ENCODE measurements at regions not wholly inside any gene's neighbourhood (a gene's known extent, or its start where the extent isn't known, plus 50 kb on each side); places are given as distances from the start of the nearest gene placed in this dataset.
A peak's percentile ranks its signal among the peaks of the same experiment; 100 is the strongest.

GRCh38 chrX:42443267-42443666 lies 334.7 kb downstream of the PPP1R2C start:
- DNase-seq (ENCODE audit: low read depth in 1 of 2, low spot score in 1 of 2) = no peak
- no peak for TF ChIP-seq JUND (IDR thresholded peaks at IDR 0.05; ENCODE audit: low read depth)
- in situ Hi-C loops (cut with HindIII; ENCODE audit: low pct_unique_long_range_greater_than_20kb, low sequenced_read_pairs) = no loop called here

- no peak for TF ChIP-seq JUND (IDR thresholded peaks at IDR 0.05; ENCODE audit: low read depth)
- no peak for DNase-seq (ENCODE audit: low read depth in 1 of 2, low spot score in 1 of 2)
- in situ Hi-C loops (cut with HindIII; ENCODE audit: low pct_unique_long_range_greater_than_20kb, low sequenced_read_pairs) = no loop called here
These were observed 335.2 kb downstream of the PPP1R2C start for GRCh38 chrX:42442745-42443144.

DNA sequence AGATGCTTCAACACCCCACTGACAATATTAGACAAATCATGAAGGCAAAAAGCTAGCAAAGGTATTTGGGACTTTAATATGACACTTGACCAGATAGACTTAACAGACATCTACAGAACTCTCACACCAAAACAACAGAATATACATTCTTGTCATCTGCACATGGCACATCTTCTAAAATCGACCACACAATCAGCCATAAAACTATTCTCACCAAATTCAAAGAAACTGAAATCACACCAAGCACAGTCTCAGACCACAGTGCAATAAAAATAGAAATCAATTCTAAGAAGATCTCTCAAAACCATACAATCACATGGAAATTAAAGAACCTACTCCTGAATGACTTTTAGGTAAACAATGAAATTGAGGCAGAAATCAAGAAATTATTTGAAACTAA lies 340.8 kb downstream of the PPP1R2C start:
- in situ Hi-C loops (cut with HindIII; ENCODE audit: low pct_unique_long_range_greater_than_20kb, low sequenced_read_pairs) = no loop called here

DNA sequence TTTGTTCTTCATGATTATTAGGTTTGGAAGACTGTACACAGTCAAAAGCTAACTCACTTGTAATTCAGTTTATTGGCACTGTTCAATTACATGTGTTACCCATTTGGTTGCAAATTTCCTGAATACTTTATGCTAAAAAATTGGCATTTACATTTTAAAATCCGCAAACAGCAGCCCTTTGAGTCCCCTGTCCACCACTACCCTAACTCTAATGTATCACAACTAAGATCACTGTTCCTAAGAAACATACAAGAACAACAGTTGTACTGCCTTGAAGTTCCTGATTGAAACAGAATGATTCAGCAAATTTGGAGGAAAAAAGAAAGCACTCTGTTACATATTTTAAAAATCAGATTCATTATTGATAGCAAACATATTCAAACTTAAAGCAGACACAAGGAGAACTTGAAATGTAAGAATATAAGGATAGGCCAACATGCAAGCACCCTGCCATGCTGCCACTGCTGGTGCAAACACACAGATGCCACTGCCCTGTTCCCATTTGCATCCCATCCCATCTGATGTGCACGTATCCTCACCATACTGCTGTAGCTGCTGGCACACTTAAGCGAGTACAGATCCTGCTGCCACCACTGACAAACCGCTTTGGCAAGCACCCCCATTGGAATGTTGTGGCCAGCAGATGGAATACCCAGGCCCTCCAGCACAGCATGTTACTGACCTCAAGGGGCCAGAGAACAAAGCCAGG lies 343.4 kb downstream of the PPP1R2C start:
- in situ Hi-C loops (cut with HindIII; ENCODE audit: low pct_unique_long_range_greater_than_20kb, low sequenced_read_pairs) = no loop called here
- no peak for TF ChIP-seq JUND (IDR thresholded peaks at IDR 0.05; ENCODE audit: low read depth)
- no peak for DNase-seq (ENCODE audit: low read depth in 1 of 2, low spot score in 1 of 2)

More for the DNA sequence above, 340.8 kb downstream of the PPP1R2C start:
- no peak for TF ChIP-seq JUND (IDR thresholded peaks at IDR 0.05; ENCODE audit: low read depth)
- DNase-seq (ENCODE audit: low read depth in 1 of 2, low spot score in 1 of 2) = no peak

DNA sequence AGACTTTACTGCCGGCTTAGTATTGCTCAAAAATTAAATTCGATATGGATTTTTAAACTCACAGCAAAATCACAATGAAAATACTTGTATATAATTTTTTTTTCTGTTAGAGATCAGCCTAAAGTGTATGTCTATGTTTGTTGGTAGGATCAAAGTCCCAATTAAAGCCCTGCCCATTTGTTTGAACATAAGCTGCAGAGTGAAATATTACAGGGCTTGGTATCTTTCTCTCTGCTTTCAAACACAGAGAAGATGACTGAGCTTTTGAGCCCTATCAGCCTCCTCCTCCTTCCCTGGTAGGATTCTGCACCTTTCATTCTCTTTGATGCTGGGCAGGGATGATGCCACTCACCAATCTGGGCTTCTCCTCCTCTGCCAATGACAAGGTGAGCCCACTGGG lies 345.4 kb downstream of the PPP1R2C start:
- no peak for DNase-seq (ENCODE audit: low read depth in 1 of 2, low spot score in 1 of 2)
- TF ChIP-seq JUND (IDR thresholded peaks at IDR 0.05; ENCODE audit: low read depth) = no peak
- in situ Hi-C loops (cut with HindIII; ENCODE audit: low pct_unique_long_range_greater_than_20kb, low sequenced_read_pairs) = no loop called here

- no peak for TF ChIP-seq JUND (IDR thresholded peaks at IDR 0.05; ENCODE audit: low read depth)
- DNase-seq (ENCODE audit: low read depth in 1 of 2, low spot score in 1 of 2) = peak in 1 of 2 experiments; percentile 34
- in situ Hi-C loops (cut with HindIII; ENCODE audit: low pct_unique_long_range_greater_than_20kb, low sequenced_read_pairs) = no loop called here
These were observed 355.0 kb downstream of the PPP1R2C start for GRCh38 chrX:42422961-42423360.

- in situ Hi-C loops (cut with HindIII; ENCODE audit: low pct_unique_long_range_greater_than_20kb, low sequenced_read_pairs) = no loop called here
- no peak for TF ChIP-seq JUND (IDR thresholded peaks at IDR 0.05; ENCODE audit: low read depth)
- no peak for DNase-seq (ENCODE audit: low read depth in 1 of 2, low spot score in 1 of 2)
These were observed 357.5 kb downstream of the PPP1R2C start for GRCh38 chrX:42420426-42420825.

- in situ Hi-C loops (cut with HindIII; ENCODE audit: low pct_unique_long_range_greater_than_20kb, low sequenced_read_pairs) = no loop called here
- TF ChIP-seq JUND (IDR thresholded peaks at IDR 0.05; ENCODE audit: low read depth) = no peak
- DNase-seq (ENCODE audit: low read depth in 1 of 2, low spot score in 1 of 2) = no peak
These were observed 362.3 kb downstream of the PPP1R2C start for GRCh38 chrX:42415636-42416035.

DNA sequence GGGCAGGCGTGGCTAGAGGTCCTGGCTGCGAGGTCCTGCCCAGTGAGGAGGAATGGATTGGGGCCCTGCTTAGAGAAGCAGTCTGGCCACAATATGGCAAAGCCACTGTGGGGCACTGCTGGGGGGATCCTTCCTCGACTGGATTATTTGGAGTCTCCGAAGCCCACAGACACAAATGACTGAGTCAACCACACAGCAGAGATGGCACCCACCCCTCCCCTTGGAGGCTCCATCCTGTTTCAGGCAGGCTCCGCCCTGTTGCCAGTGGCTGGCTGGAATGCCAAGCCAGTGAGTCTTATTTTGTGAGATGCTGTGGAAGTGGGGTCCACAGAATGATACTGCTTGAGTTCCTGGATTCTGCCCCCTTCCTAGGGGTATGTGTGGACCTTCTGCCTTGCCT lies 363.9 kb downstream of the PPP1R2C start:
- no peak for TF ChIP-seq JUND (IDR thresholded peaks at IDR 0.05; ENCODE audit: low read depth)
- in situ Hi-C loops (cut with HindIII; ENCODE audit: low pct_unique_long_range_greater_than_20kb, low sequenced_read_pairs) = no loop called here
- no peak for DNase-seq (ENCODE audit: low read depth in 1 of 2, low spot score in 1 of 2)

GRCh38 chrX:42399632-42400024 lies 378.3 kb downstream of the PPP1R2C start:
- DNase-seq (ENCODE audit: low read depth in 1 of 2, low spot score in 1 of 2) = no peak
- in situ Hi-C loops (cut with HindIII; ENCODE audit: low pct_unique_long_range_greater_than_20kb, low sequenced_read_pairs) = no loop called here
- TF ChIP-seq JUND (IDR thresholded peaks at IDR 0.05; ENCODE audit: low read depth) = no peak

GRCh38 chrX:42398967-42399631 lies 378.9 kb downstream of the PPP1R2C start:
- no peak for TF ChIP-seq JUND (IDR thresholded peaks at IDR 0.05; ENCODE audit: low read depth)
- DNase-seq (ENCODE audit: low read depth in 1 of 2, low spot score in 1 of 2) = no peak
- in situ Hi-C loops (cut with HindIII; ENCODE audit: low pct_unique_long_range_greater_than_20kb, low sequenced_read_pairs) = no loop called here

GRCh38 chrX:42396136-42396535 lies 381.8 kb downstream of the PPP1R2C start:
- no peak for TF ChIP-seq JUND (IDR thresholded peaks at IDR 0.05; ENCODE audit: low read depth)
- DNase-seq (ENCODE audit: low read depth in 1 of 2, low spot score in 1 of 2) = no peak
- in situ Hi-C loops (cut with HindIII; ENCODE audit: low pct_unique_long_range_greater_than_20kb, low sequenced_read_pairs) = no loop called here

DNA sequence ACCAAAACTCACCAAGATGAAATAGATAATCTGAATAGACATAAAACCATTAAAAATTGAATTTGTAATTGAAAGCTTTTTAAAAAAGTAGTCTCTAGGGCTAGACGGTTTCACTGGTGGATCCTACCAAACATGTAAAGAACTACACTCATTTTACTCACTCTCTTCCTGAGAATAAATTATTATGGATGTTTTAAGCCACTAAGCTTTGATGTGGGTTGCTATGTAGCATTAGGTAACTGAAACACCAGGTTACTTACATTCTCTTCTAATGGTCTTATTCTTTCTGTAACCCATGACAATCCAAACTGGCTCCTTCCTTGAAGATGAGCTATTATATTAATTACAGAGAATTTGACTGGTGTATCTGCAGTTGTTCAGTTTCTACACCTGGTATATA lies 385.1 kb downstream of the PPP1R2C start:
- no peak for DNase-seq (ENCODE audit: low read depth in 1 of 2, low spot score in 1 of 2)
- no peak for TF ChIP-seq JUND (IDR thresholded peaks at IDR 0.05; ENCODE audit: low read depth)
- in situ Hi-C loops (cut with HindIII; ENCODE audit: low pct_unique_long_range_greater_than_20kb, low sequenced_read_pairs) = no loop called here
